ENCODE measurements at regions not wholly inside any gene's neighbourhood (a gene's known extent, or its start where the extent isn't known, plus 50 kb on each side); places are given as distances from the start of the nearest gene placed in this dataset.

- DNase-seq (ENCODE audit: low read depth), result no peak
Measured at GRCh38 chr5:17893026-17893635, 258.9 kb downstream of the TAF11L14 start.

GRCh38 chr5:17895288-17896033 lies 261.2 kb downstream of the TAF11L14 start:
- no peak for DNase-seq (ENCODE audit: low read depth)

- DNase-seq (ENCODE audit: low read depth), result no peak
Measured at GRCh38 chr5:17896605-17897004, 262.3 kb downstream of the TAF11L14 start.

GRCh38 chr5:17897776-17898175 lies 263.5 kb downstream of the TAF11L14 start:
- DNase-seq (ENCODE audit: low read depth), result no peak

GRCh38 chr5:17898766-17899165 lies 264.5 kb downstream of the TAF11L14 start:
- no peak for DNase-seq (ENCODE audit: low read depth)

- no peak for DNase-seq (ENCODE audit: low read depth)
Measured at GRCh38 chr5:17907094-17907493, 272.8 kb downstream of the TAF11L14 start.

- peak; percentile 0 for DNase-seq (ENCODE audit: low read depth)
Measured at GRCh38 chr5:17910318-17910717, 276.1 kb downstream of the TAF11L14 start.

GRCh38 chr5:17912794-17913193 lies 278.5 kb downstream of the TAF11L14 start:
- no peak for DNase-seq (ENCODE audit: low read depth)

- DNase-seq (ENCODE audit: low read depth), result no peak
Measured at GRCh38 chr5:17916446-17916845, 282.2 kb downstream of the TAF11L14 start.

GRCh38 chr5:17917465-17917864 lies 283.2 kb downstream of the TAF11L14 start:
- no peak for DNase-seq (ENCODE audit: low read depth)

GRCh38 chr5:17918373-17919104 lies 284.3 kb downstream of the TAF11L14 start:
- DNase-seq (ENCODE audit: low read depth), result no peak

GRCh38 chr5:17925276-17925675 lies 291.0 kb downstream of the TAF11L14 start:
- no peak for DNase-seq (ENCODE audit: low read depth)

- no peak for DNase-seq (ENCODE audit: low read depth)
Measured at GRCh38 chr5:17928581-17928981, 294.3 kb downstream of the TAF11L14 start.

GRCh38 chr5:17929171-17929570 lies 294.9 kb downstream of the TAF11L14 start:
- no peak for DNase-seq (ENCODE audit: low read depth)

- DNase-seq (ENCODE audit: low read depth), result no peak
Measured at GRCh38 chr5:17930346-17930745, 296.1 kb downstream of the TAF11L14 start.

GRCh38 chr5:17944046-17944445 lies 309.8 kb downstream of the TAF11L14 start:
- no peak for DNase-seq (ENCODE audit: low read depth)

- no peak for DNase-seq (ENCODE audit: low read depth)
Measured at GRCh38 chr5:17947029-17947428, 312.8 kb downstream of the TAF11L14 start.

- no peak for DNase-seq (ENCODE audit: low read depth)
Measured at GRCh38 chr5:17951392-17952169, 317.3 kb downstream of the TAF11L14 start.

- DNase-seq (ENCODE audit: low read depth), result no peak
Measured at GRCh38 chr5:17952231-17952630, 318.0 kb downstream of the TAF11L14 start.

- no peak for DNase-seq (ENCODE audit: low read depth)
Measured at GRCh38 chr5:17964067-17964466, 329.8 kb downstream of the TAF11L14 start.

- no peak for DNase-seq (ENCODE audit: low read depth)
Measured at GRCh38 chr5:17966640-17967402, 332.6 kb downstream of the TAF11L14 start.

GRCh38 chr5:17976404-17976803 lies 342.1 kb downstream of the TAF11L14 start:
- DNase-seq (ENCODE audit: low read depth), result no peak

Data from ELR (cell line).